Thymus (tissue), 11 donors: ENCODE measurements at regions not wholly inside any gene's neighbourhood (a gene's known extent, or its start where the extent isn't known, plus 50 kb on each side); places are given as distances from the start of the nearest gene placed in this dataset.
"Not testable (repeated sequence)": the region's sequence is repeated elsewhere in the genome, so short reads cannot be mapped to it uniquely, and the experiment has no call there.

ENCODE experiments used
- DNase-seq, 9 donors: peaks; one replicate each; pipeline ENCODE4 v3.0.0-alpha.2; 2013; ENCODE audit warnings: low spot score in 9 of 9, low read depth in 6 of 9, missing footprints in 1 of 9
- H3K27ac ChIP-seq, 2 donors: one replicate each; pipeline ENCODE4 v1.5.1; 2013; ENCODE audit warnings: control low read depth in 1 of 2, low read depth in 1 of 2, low read length in 1 of 2, mild to moderate bottlenecking in 1 of 2, moderate library complexity in 1 of 2
- H3K27me3 ChIP-seq, 2 donors: one replicate each; pipeline ENCODE4 v1.5.1; 2013; ENCODE audit warnings: low read length in 1 of 2; ENCODE audit not compliant: control insufficient read depth in 2 of 2, insufficient read depth in 1 of 2
- H3K36me3 ChIP-seq, 2 donors: one replicate each; pipeline ENCODE4 v1.5.1; 2013; ENCODE audit warnings: low read length in 1 of 2, mild to moderate bottlenecking in 1 of 2, moderate library complexity in 1 of 2; ENCODE audit not compliant: control insufficient read depth in 2 of 2, insufficient read depth in 2 of 2
- H3K4me1 ChIP-seq, 2 donors: one replicate each; pipeline ENCODE4 v1.5.1; 2013; ENCODE audit warnings: low read length in 2 of 2; ENCODE audit not compliant: control insufficient read depth in 2 of 2, insufficient read depth in 2 of 2
- H3K4me3 ChIP-seq, 2 donors: one replicate each; pipeline ENCODE4 v1.5.1; 2013; ENCODE audit warnings: low read length in 2 of 2, control low read depth in 1 of 2, mild to moderate bottlenecking in 1 of 2
- H3K9me3 ChIP-seq, 2 donors: one replicate each; pipeline ENCODE4 v1.5.1; 2013; ENCODE audit warnings: low read length in 1 of 2, mild to moderate bottlenecking in 1 of 2; ENCODE audit not compliant: control insufficient read depth in 2 of 2, insufficient read depth in 1 of 2
- WGBS: extraction: QIAGEN DNeasy Blood & Tissue Kit; methylation state at CpG from one replicate; pipeline ENCODE4 v1.1.7; 2013; 5-methylcytosine and 5-hydroxymethylcytosine counted together
- donor health status: healthy.

DNA sequence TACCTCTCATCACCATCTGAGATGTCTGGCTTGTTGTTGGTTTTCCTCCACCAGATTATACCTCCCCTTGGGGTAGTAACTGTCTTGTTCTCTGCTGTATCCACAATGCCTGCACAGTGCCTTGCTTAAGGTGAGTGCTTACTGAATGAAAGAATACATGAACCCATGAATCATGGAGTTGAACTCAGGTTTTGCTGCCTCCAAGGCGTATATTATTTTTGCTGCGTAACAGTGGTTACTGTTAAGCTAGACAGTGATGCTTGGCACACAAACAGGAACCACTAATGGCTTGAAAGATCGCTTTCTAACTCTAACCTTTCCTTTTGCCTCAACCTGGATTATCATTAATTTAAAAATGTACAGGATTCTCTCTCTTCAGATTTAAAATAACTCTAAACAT lies 695.8 kb downstream of the TOX3 start:
- Histone ChIP-seq H3K27me3 (no peaks in the 10 kb centered on the region), H3K4me1 (no peaks in the 10 kb centered on the region), H3K27ac (no peak overlapping the region), H3K4me3 (no peak overlapping the region), H3K9me3 (no peaks in the 10 kb centered on the region), H3K36me3 (no peaks in the 10 kb centered on the region)
- WGBS, result 92% methylated on average over 3 of the region's 3 CpGs
- DNase-seq, result no peak

- no peak for DNase-seq
- Histone ChIP-seq H3K27me3 (no peaks in the 10 kb centered on the region), H3K27ac (no peak overlapping the region), H3K4me1 (no peaks in the 10 kb centered on the region), H3K4me3 (no peak overlapping the region), H3K36me3 (no peaks in the 10 kb centered on the region), H3K9me3 (no peaks in the 10 kb centered on the region)
- WGBS, result 60% methylated on average over 1 of the region's 1 CpG
Measured at GRCh38 chr16:51849715-51850114, 697.2 kb downstream of the TOX3 start.

- whole genome bisulfite sequencing, result 82% methylated on average over 19 of the region's 19 CpGs
- no peaks in the 10 kb centered on the region for H3K4me1 ChIP-seq
Measured at GRCh38 chr16:51845586-51846305, 694.7 kb upstream of the SALL1 start.

GRCh38 chr16:51839727-51840462 lies 688.8 kb upstream of the SALL1 start:
- WGBS, result 65% methylated on average over 1 of the region's 1 CpG
- Histone ChIP-seq H3K4me1 (no peaks in the 10 kb centered on the region), H3K4me3 (no peak overlapping the region), H3K36me3 (no peaks in the 10 kb centered on the region), H3K27me3 (no peaks in the 10 kb centered on the region), H3K27ac (no peak overlapping the region), H3K9me3 (no peaks in the 10 kb centered on the region)
- DNase-seq, result no peak

More at GRCh38 chr16:51845586-51846305, 694.7 kb upstream of the SALL1 start:
- H3K27me3 ChIP-seq, result no peaks in the 10 kb centered on the region
- no peaks in the 10 kb centered on the region for H3K36me3 ChIP-seq
- H3K9me3 ChIP-seq, result no peaks in the 10 kb centered on the region
- no peak for DNase-seq
- H3K4me3 ChIP-seq, result no peak overlapping the region
- no peak overlapping the region for H3K27ac ChIP-seq

DNA sequence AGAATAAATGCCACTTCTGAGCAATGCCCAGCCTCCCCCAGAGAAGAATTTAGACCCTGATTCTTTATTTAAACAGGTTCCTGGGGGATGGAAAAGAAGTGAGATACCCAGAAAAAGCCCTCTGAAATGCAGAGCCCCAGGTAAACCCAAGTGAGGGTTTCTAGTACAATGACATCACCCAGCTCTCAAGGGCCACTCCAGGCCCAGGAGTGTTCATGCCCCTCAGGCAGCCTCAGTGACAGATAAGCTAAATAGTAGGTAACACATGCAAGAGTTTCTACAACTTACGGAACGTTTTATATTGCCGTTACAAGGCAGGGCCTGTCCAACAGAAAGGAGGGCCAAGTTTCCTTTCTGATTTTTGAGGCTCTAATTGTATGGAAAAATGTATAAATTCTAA lies 683.7 kb upstream of the SALL1 start:
- Histone ChIP-seq H3K27me3 (no peaks in the 10 kb centered on the region), H3K27ac (no peak overlapping the region), H3K4me3 (no peak overlapping the region), H3K36me3 (no peaks in the 10 kb centered on the region), H3K9me3 (no peaks in the 10 kb centered on the region), H3K4me1 (no peaks in the 10 kb centered on the region)
- WGBS, result 92% methylated on average over 3 of the region's 3 CpGs
- DNase-seq, result no peak

- no peaks in the 10 kb centered on the region for H3K9me3 ChIP-seq
- H3K27me3 ChIP-seq, result no peaks in the 10 kb centered on the region
- no peak overlapping the region for H3K4me3 ChIP-seq
- no peak for DNase-seq
- 88% methylated on average over 10 of the region's 10 CpGs for WGBS
- H3K27ac ChIP-seq, result no peak overlapping the region
- no peaks in the 10 kb centered on the region for H3K36me3 ChIP-seq
- H3K4me1 ChIP-seq, result no peaks in the 10 kb centered on the region
Measured at GRCh38 chr16:51834133-51834532, 683.1 kb upstream of the SALL1 start.

DNA sequence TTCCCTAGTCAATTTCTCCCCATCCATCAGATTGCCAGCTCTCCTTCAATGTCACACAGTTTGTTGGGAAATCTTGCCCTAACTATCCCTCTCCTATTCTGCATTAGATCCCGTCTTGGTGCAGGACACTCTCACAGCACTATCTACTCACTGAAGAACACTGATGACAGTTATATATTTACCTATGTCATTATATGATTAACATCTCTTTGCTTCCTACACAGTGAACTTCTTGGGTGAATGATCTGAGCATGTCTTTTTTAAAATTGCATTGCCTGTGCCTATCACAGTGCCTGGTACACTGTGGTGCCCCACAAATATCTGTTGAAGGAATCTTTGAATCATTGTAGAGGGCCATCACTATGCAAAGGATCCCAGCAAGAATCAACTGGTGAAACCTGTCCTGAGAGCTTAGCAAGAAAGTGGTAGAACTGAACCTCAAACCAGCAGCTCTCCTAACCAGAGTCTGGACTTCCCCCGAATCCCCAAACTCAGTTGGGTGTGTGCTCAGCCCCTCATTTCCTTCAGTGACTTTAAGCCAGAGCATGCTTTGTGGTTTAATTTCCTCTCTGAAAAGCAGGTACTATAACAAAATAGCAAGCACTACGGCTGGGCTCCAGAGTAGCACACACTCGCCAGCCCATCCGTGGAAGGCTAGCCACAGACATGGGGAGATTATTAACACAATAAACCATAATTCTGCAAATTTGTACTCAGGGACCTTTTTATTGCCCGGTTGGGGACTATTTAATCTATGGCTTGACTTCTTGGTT lies 680.7 kb upstream of the SALL1 start:
- Histone ChIP-seq H3K36me3 (no peaks in the 10 kb centered on the region), H3K9me3 (no peaks in the 10 kb centered on the region), H3K4me3 (no peak overlapping the region), H3K27me3 (no peaks in the 10 kb centered on the region), H3K4me1 (no peaks in the 10 kb centered on the region), H3K27ac (no peak overlapping the region)
- WGBS, result 88% methylated on average over 6 of the region's 6 CpGs
- no peak for DNase-seq

DNA sequence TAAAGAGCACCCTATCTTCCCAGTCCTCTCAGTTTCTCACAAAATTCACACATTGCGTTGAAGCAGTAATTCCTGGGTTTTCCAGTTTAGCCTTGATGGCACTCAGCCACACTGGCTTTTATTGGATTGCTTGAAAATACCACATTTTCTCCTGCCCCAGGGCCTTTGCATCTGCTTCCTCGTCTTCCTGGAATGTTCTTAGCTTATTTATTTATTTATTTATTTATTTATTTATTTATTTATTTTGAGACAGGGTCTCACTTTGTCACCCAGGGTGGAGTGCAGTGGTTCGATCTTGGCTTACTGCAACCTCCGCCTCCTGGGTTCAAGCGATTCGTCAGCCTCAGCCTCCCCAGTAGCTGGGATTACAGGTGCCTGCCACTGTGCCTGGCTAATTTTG lies 680.0 kb upstream of the SALL1 start:
- H3K27ac ChIP-seq, H3K4me3 ChIP-seq, H3K9me3 ChIP-seq, H3K4me1 ChIP-seq, DNase-seq, H3K36me3 ChIP-seq, H3K27me3 ChIP-seq: not testable (repeated sequence)
- WGBS, result 92% methylated on average over 6 of the region's 6 CpGs

DNA sequence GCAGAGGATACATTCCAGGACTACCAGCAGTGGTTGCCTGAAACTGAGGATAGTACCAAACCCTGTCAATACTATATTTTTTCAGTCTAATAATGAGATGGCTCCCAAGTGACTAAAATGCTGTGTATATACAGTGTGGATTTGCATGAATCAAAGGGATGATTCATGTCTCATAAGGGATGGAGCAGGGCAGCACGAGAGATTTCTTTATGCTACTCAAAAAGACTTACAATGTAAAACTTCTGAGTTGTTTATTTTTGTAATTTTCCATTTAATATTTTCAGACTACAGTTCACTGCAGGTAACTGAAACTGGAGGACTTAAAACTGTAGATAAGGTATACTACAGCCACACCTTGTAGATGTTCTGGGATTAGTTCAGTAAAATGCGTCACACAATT lies 674.7 kb upstream of the SALL1 start:
- no peak for DNase-seq

More for the DNA sequence above, 674.7 kb upstream of the SALL1 start:
- Histone ChIP-seq H3K27ac (no peak overlapping the region), H3K4me3 (no peak overlapping the region), H3K27me3 (no peaks in the 10 kb centered on the region), H3K36me3 (no peaks in the 10 kb centered on the region), H3K4me1 (no peaks in the 10 kb centered on the region), H3K9me3 (no peaks in the 10 kb centered on the region)
- WGBS, result 92% methylated on average over 2 of the region's 2 CpGs
